Lung (tissue), 11 donors: ENCODE measurements at regions not wholly inside any gene's neighbourhood (a gene's known extent, or its start where the extent isn't known, plus 50 kb on each side); places are given as distances from the start of the nearest gene placed in this dataset.
A peak's percentile ranks its signal among the peaks of the same experiment; 100 is the strongest.

Experiments
- ATAC-seq: fragments of 200-7000 bp; cut with Tn5 transposase; one replicate; pipeline ENCODE4 v1.9.1; 2020; ENCODE audit warnings: moderate number of reproducible peaks; ENCODE audit not compliant: insufficient read depth, low FRiP score
- DNase-seq, 3 donors: peaks; one replicate each; pipeline ENCODE4 v3.0.0-alpha.2; 2013 to 2017
- H3K27ac ChIP-seq, 2 donors: one replicate each; pipeline ENCODE4 v1.5.1; 2013; ENCODE audit warnings: mild to moderate bottlenecking in 2 of 2, moderate library complexity in 2 of 2, control low read depth in 1 of 2, inconsistent platforms in 1 of 2, low read depth in 1 of 2, low read length in 1 of 2
- H3K27me3 ChIP-seq, 3 donors: one replicate each; pipeline ENCODE4 v1.5.1; 2013; ENCODE audit warnings: low read length in 2 of 3; ENCODE audit not compliant: control insufficient read depth in 3 of 3, insufficient read depth in 3 of 3
- H3K36me3 ChIP-seq, 4 donors: one replicate each; pipeline ENCODE4 v1.5.1; 2013; ENCODE audit warnings: low read length in 4 of 4, mild to moderate bottlenecking in 1 of 4, moderate library complexity in 1 of 4; ENCODE audit not compliant: control insufficient read depth in 4 of 4, insufficient read depth in 4 of 4
- H3K4me1 ChIP-seq, 5 donors: one replicate each; pipeline ENCODE4 v1.5.1; 2013; ENCODE audit warnings: low read length in 5 of 5, mild to moderate bottlenecking in 2 of 5, moderate library complexity in 1 of 5; ENCODE audit not compliant: control insufficient read depth in 5 of 5, insufficient read depth in 5 of 5
- H3K4me3 ChIP-seq: one replicate; pipeline ENCODE4 v1.5.1; 2013; ENCODE audit warnings: mild to moderate bottlenecking, control low read depth, moderate library complexity
- H3K9ac ChIP-seq, 2 donors: one replicate each; pipeline ENCODE4 v1.5.1; 2013; ENCODE audit warnings: low read length in 2 of 2, control low read depth in 1 of 2; ENCODE audit not compliant: insufficient read depth in 1 of 2
- H3K9me3 ChIP-seq, 4 donors: one replicate each; pipeline ENCODE4 v1.5.1; 2013; ENCODE audit warnings: low read length in 3 of 4, mild to moderate bottlenecking in 1 of 4, moderate library complexity in 1 of 4; ENCODE audit not compliant: control insufficient read depth in 4 of 4, insufficient read depth in 3 of 4
- WGBS, 2 donors: extraction: QIAGEN DNeasy Blood & Tissue Kit; methylation state at CpG; one replicate each; pipeline ENCODE4 v1.1.7; 2013; 5-methylcytosine and 5-hydroxymethylcytosine counted together
- TF ChIP-seq, protein P1 (sequence below): IDR thresholded peaks from 2 replicates; pipeline ENCODE4 v1.5.1; 2012; ENCODE audit warnings: mild to moderate bottlenecking; ENCODE audit errors: control extremely low read depth, extremely low read depth
- donor health status: control.
- donor health status: control.
- donor health status: Bipolar disorder and iron deficiency.
- donor health status: healthy.
- donor health status: DM: yes; HTN: yes; CAD: no.

DNA sequence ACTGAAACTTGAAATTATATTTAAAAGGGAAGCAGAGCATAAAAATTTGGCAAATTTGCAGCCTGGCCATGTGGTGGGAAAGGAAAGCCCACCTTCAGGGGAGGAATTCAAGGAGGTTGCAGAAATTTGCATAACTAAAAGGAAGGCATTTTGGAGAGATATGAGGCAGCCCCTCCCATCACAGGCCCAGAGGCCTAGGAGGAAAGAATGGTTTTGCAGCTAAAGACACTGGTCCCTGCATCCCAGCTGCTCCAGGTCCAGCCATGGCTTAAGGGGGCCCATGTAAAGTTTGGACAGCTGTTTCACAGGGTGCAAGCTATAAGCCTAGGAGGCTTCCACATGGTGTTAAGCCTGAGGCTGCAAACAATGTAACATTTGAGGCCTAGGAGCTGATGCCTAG, 212.5 kb downstream of the NNT start:
- no peak overlapping the region for H3K27ac ChIP-seq
- H3K36me3 ChIP-seq, result no peaks in the 10 kb centered on the region
- H3K4me1 ChIP-seq, result no peaks in the 10 kb centered on the region
- H3K9me3 ChIP-seq, result peaks cover 0 to 15% (median 10%) of the 10 kb centered on the region in 4 donors
- TF ChIP-seq, protein P1, sequence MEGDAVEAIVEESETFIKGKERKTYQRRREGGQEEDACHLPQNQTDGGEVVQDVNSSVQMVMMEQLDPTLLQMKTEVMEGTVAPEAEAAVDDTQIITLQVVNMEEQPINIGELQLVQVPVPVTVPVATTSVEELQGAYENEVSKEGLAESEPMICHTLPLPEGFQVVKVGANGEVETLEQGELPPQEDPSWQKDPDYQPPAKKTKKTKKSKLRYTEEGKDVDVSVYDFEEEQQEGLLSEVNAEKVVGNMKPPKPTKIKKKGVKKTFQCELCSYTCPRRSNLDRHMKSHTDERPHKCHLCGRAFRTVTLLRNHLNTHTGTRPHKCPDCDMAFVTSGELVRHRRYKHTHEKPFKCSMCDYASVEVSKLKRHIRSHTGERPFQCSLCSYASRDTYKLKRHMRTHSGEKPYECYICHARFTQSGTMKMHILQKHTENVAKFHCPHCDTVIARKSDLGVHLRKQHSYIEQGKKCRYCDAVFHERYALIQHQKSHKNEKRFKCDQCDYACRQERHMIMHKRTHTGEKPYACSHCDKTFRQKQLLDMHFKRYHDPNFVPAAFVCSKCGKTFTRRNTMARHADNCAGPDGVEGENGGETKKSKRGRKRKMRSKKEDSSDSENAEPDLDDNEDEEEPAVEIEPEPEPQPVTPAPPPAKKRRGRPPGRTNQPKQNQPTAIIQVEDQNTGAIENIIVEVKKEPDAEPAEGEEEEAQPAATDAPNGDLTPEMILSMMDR, result no peak
- DNase-seq (no peak), ATAC-seq (no peak)
- no peak overlapping the region for H3K4me3 ChIP-seq
- H3K27me3 ChIP-seq, result no peaks in the 10 kb centered on the region
- H3K9ac ChIP-seq, result no peak overlapping the region

DNA sequence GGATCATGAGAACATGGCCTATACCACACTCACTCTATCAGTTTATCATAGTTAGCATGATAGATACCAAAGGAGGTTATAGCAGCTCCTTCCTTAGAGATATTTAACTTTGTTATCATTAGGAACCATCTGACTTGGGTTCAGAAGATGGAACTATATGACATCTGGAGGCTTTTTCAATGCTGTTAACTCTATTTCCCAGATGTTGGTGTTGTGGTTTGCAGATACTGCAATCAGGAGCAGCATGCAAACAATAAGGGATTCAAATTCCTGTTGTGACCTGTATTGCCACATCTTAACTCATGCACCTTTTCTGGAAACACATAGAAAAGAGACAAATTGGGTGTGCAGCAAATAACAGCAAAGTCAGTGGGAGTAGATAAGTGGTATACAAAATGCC, 201.7 kb downstream of the NNT start:
- Histone ChIP-seq H3K27ac (no peak overlapping the region), H3K4me3 (no peak overlapping the region), H3K4me1 (peaks cover 0 to 5% (median 0%) of the 10 kb centered on the region in 5 donors), H3K27me3 (no peaks in the 10 kb centered on the region), H3K9me3 (no peaks in the 10 kb centered on the region), H3K36me3 (no peaks in the 10 kb centered on the region), H3K9ac (no peak overlapping the region)
- ATAC-seq, result no peak
- DNase-seq, result no peak
- TF ChIP-seq, protein P1, result no peak

DNA sequence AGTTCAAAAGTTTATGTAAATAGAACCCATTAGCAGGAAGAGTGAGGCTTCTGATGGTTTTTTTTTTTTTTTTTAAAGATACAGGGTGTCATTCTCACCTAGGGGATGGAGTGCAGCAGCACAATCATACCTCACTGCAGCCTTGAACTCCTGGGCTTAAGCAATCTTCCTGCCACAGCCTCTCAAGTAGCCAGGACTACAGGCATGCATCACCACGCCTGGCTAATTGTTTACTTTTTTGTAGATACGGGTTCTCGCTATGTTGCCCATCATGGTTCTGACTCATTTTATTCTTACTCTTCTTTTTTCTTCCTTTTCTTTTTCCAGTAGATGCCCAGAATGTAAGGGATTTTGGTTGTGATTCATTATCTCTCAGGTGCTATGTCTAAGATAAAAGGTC, 201.1 kb downstream of the NNT start:
- Histone ChIP-seq H3K4me1 (peaks cover 0 to 5% (median 0%) of the 10 kb centered on the region in 5 donors), H3K9ac (no peak overlapping the region), H3K4me3 (no peak overlapping the region), H3K27me3 (no peaks in the 10 kb centered on the region), H3K9me3 (no peaks in the 10 kb centered on the region), H3K36me3 (no peaks in the 10 kb centered on the region), H3K27ac (no peak overlapping the region)
- DNase-seq, result no peak
- WGBS, 2 donors, result 88 to 90% methylated on average over 3 of the region's 3 CpGs
- TF ChIP-seq, protein P1, result no peak
- no peak for ATAC-seq

DNA sequence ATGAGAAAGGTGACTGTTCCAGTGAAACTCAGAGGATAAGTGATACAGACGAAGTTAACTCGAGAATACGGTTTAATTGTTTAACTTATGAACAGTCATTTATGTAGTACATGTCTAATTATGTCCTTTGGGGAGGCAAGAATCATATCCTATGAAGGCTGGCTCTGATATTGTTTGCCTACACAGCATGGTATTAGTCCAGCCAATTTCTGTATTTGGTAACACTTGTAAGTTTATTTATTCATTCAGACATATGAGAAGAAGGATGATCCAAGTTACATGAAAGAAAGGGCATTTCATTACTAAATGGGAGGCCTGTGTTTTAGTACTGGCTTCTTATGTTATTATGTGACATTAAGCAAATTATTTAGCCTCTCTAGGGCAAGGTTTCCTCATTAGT, 199.7 kb downstream of the NNT start:
- no peaks in the 10 kb centered on the region for H3K27me3 ChIP-seq
- no peak for ATAC-seq
- no peaks in the 10 kb centered on the region for H3K9me3 ChIP-seq
- peaks cover 0 to 5% (median 0%) of the 10 kb centered on the region in 5 donors for H3K4me1 ChIP-seq
- H3K9ac ChIP-seq, result no peak overlapping the region
- WGBS, 2 donors, result 83 to 84% methylated on average over 3 of the region's 3 CpGs
- no peaks in the 10 kb centered on the region for H3K36me3 ChIP-seq
- TF ChIP-seq, protein P1, result no peak
- DNase-seq, result peak in 2 of 3 donors; percentile 15 to 29
- H3K27ac ChIP-seq, result no peak overlapping the region
- H3K4me3 ChIP-seq, result no peak overlapping the region
